Coronary artery (tissue), 2 donors: ENCODE measurements at regions not wholly inside any gene's neighbourhood (a gene's known extent, or its start where the extent isn't known, plus 50 kb on each side); places are given as distances from the start of the nearest gene placed in this dataset.
"Not testable (repeated sequence)": the region's sequence is repeated elsewhere in the genome, so short reads cannot be mapped to it uniquely, and the experiment has no call there.

Experiments
- DNase-seq: peaks from one replicate; pipeline ENCODE4 v3.0.0-alpha.2; 2017; ENCODE audit warnings: low spot score
- H3K27ac ChIP-seq, 2 donors: fragments of 200-600 bp; sonication (generic); one replicate each; pipeline ENCODE4 v1.5.1; 2016 to 2019
- H3K4me3 ChIP-seq: fragments of 200-600 bp; sonication (generic); 2 replicates; pipeline ENCODE4 v1.5.1; 2016; ENCODE audit warnings: mild to moderate bottlenecking, moderate library complexity
- CTCF ChIP-seq: fragments of 200-600 bp; sonication (generic); IDR thresholded peaks from one replicate; pipeline ENCODE4 v1.5.1; 2019; ENCODE audit warnings: antibody characterized with exemption

GRCh38 chr2:97431169-97431725, 158.4 kb downstream of the ANKRD36B start:
- not testable (repeated sequence) for H3K27ac ChIP-seq, DNase-seq, H3K4me3 ChIP-seq

GRCh38 chr2:97422376-97422775, 167.3 kb downstream of the ANKRD36B start:
- H3K4me3 ChIP-seq, H3K27ac ChIP-seq, DNase-seq: not testable (repeated sequence)

GRCh38 chr2:97406340-97406739, 183.3 kb downstream of the ANKRD36B start:
- DNase-seq, H3K4me3 ChIP-seq, H3K27ac ChIP-seq: not testable (repeated sequence)

- not testable (repeated sequence) for H3K27ac ChIP-seq, H3K4me3 ChIP-seq, DNase-seq
Observed at GRCh38 chr2:97405172-97405737, 184.4 kb downstream of the ANKRD36B start.

GRCh38 chr2:97402678-97403077, 187.0 kb downstream of the ANKRD36B start:
- H3K4me3 ChIP-seq, DNase-seq, H3K27ac ChIP-seq: not testable (repeated sequence)

GRCh38 chr2:97395691-97396090, 194.0 kb downstream of the ANKRD36B start:
- H3K4me3 ChIP-seq, DNase-seq, H3K27ac ChIP-seq: not testable (repeated sequence)

GRCh38 chr2:97385803-97386202, 203.9 kb downstream of the ANKRD36B start:
- H3K4me3 ChIP-seq, DNase-seq, H3K27ac ChIP-seq: not testable (repeated sequence)

- DNase-seq, H3K4me3 ChIP-seq, H3K27ac ChIP-seq: not testable (repeated sequence)
Observed at GRCh38 chr2:97375913-97376312, 213.8 kb downstream of the ANKRD36B start.

- not testable (repeated sequence) for DNase-seq, H3K4me3 ChIP-seq, H3K27ac ChIP-seq
Observed at GRCh38 chr2:97374426-97374825, 215.3 kb downstream of the ANKRD36B start.

- not testable (repeated sequence) for DNase-seq, H3K27ac ChIP-seq
Observed at GRCh38 chr2:97363159-97363558, 226.5 kb downstream of the ANKRD36B start.

GRCh38 chr2:97359861-97360584, 229.7 kb downstream of the ANKRD36B start:
- TF ChIP-seq CTCF: no peak
- no peak for DNase-seq

More at GRCh38 chr2:97363159-97363558, 226.5 kb downstream of the ANKRD36B start:
- H3K4me3 ChIP-seq: not testable (repeated sequence)

GRCh38 chr2:97355887-97356286, 233.8 kb downstream of the ANKRD36B start:
- DNase-seq: peak; percentile 64
- H3K27ac ChIP-seq: no peak overlapping the region
- TF ChIP-seq CTCF: no peak
- H3K4me3 ChIP-seq: no peak overlapping the region

More at GRCh38 chr2:97359861-97360584, 229.7 kb downstream of the ANKRD36B start:
- Histone ChIP-seq H3K27ac (no peak overlapping the region), H3K4me3 (no peak overlapping the region)
